GM10266 (cell line): ENCODE measurements at regions not wholly inside any gene's neighbourhood (a gene's known extent, or its start where the extent isn't known, plus 50 kb on each side); places are given as distances from the start of the nearest gene placed in this dataset.

Experiments used
- DNase-seq: peaks from one replicate; pipeline ENCODE4 v3.0.0; 2012; ENCODE audit errors: extremely low spot score
- TF ChIP-seq, protein P1 (sequence below): IDR thresholded peaks from 2 replicates; pipeline ENCODE4 v1.5.1; 2012; ENCODE audit warnings: mild to moderate bottlenecking, low read depth; ENCODE audit not compliant: control insufficient read depth, insufficient read depth; ENCODE audit errors: missing control alignments

DNA sequence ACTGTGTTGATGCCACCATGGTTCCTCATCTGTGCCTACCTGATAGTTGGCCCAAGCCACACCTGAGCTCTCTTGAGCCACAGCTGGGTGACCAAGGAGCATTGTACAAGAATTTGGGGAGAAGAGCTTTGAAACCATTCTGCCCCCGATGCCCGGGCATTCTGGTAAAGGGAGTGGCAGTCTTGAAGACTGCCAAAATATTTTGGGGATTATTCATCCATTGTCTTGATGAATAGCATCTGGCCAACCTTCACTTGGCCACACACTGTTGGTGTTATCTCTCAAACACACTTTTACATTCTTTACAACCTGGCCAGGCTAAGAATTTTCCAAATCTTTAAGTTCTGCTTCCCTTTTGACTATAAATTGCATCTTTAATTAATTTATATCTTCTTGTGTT is 113.1 kb upstream of the PCBD1 start:
- DNase-seq = no peak
- TF ChIP-seq, protein P1, sequence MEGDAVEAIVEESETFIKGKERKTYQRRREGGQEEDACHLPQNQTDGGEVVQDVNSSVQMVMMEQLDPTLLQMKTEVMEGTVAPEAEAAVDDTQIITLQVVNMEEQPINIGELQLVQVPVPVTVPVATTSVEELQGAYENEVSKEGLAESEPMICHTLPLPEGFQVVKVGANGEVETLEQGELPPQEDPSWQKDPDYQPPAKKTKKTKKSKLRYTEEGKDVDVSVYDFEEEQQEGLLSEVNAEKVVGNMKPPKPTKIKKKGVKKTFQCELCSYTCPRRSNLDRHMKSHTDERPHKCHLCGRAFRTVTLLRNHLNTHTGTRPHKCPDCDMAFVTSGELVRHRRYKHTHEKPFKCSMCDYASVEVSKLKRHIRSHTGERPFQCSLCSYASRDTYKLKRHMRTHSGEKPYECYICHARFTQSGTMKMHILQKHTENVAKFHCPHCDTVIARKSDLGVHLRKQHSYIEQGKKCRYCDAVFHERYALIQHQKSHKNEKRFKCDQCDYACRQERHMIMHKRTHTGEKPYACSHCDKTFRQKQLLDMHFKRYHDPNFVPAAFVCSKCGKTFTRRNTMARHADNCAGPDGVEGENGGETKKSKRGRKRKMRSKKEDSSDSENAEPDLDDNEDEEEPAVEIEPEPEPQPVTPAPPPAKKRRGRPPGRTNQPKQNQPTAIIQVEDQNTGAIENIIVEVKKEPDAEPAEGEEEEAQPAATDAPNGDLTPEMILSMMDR = no peak

DNA sequence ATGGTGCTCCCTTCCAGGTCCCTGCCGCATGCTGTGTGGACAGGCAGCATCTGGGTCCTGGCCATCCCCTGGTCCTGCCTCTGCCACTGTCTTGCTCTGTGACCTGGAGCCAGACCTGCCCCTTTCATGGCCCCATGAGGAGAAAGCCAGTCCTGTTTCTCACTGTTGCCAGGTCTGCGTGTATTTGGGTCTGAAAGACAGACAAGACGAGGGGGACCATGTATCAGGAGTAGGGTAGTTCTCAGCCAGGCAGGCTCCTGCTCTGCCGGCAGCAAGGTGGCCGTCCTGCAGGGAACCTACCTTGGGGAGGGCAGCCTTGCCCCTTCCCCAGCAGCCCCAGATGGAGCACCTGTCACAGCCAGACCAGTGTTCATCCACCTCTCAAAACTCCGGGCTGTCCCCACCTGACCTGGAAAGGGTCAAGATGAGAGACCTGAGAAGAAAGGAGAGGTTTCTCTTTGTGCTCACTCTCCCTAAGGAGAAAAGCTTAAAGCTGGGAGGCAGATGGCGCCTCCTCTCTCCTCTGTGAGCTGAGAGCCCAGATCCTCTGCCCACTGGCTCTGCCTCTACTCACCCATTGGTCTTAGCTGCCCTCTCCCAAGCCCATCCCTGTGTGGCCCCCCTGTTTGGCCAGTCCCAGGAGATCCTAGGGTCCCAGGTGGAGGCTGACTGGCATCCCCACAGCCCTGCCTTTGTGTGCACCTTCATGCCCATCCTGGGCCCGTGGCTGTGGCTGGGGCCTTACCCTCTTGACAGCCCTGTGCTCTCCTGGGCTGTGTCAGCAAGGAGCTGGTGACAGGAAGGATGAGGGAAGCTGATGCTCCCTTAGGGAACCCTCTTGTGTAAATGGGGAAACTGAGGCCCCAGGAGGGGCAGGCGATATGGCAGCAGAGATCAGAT is 116.1 kb upstream of the PCBD1 start:
- TF ChIP-seq, protein P1 = no peak
- no peak for DNase-seq

DNA sequence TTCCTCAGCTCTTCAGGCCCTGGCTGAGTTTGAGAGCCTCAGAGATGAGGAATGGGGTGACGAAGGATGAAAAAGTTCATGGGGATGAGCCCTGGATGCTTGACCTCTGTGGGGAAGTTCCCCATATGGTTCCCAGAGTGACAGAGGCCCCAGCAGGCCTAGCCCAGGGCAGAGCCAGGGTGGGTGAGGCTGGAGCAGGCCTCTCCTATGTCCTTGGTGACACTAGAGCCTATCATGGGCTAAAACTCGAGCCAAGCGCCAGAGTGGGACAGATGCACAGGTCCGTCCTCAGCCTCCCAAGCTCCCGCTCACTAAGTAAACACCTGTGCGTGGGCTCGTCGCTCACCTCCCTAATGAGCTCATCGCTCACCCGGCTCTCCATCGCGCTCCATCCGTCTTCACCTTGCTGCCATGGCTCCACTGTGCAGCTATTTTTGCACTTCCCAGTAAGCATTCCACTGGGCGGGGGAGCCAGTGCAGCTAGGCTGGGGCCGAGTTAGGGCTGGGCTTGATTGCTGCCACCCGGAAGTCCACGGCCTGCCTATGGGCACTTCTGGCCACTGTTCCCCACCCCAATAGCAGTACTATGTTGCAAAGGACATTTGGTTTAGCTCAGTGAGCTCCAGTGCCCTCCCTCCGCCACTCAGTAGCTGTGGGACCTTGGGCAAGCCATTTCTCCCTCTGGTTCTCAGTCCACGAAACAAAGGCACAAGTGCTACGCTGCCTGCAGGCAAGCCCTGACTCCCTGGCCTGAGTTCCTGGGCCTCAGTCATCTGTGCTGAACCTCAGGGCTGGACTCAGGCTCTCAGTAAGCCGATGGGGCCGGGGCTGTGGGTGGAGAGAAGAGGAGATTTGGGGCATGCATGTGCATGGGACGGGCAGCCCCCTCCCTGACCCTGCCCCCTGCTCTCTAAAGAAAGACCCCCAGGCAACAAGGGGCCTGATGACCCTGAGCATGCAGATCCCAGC is 117.3 kb upstream of the PCBD1 start:
- no peak for DNase-seq
- TF ChIP-seq, protein P1 = no peak

DNA sequence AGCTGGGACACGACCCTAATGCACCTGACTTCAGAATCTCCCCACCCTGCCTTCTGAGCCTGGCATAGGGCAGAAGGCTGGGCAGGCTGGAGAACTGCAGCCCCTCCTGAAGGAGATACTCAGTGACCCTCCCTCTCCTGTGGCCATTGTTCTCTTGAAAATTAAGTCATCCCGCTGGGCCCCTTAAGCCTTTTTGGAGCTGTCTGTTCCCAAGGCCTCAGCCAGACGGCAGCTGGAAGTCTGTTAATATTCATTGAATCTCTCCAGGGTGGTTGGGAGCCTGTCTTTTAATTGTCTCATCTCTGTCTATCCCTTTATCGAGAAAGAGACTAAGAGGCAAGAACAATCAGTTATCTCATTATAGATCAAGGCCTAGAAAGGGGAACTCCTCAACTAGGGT is 118.1 kb upstream of the PCBD1 start:
- no peak for DNase-seq
- TF ChIP-seq, protein P1 = no peak

DNA sequence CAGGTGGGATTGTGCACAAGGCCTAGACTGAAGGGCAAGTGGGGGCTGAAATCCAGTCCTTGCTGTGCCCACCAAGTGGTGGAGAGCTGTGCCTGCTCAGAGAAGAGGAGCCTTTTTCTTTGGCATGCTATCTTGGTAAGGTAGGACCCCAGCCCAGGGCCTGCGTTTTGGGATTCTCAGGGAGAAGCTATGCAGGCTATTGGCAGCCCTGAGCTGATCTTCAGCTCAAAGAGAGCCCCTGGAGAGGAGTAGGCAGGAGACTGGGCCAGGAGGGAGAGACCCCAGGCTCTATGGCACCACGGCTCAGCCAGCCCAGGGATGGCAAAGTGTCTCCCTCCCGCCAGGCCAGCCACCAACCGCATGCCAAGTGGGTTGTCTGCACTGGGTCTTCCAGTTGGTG is 119.2 kb upstream of the PCBD1 start:
- TF ChIP-seq, protein P1 = no peak
- no peak for DNase-seq

DNA sequence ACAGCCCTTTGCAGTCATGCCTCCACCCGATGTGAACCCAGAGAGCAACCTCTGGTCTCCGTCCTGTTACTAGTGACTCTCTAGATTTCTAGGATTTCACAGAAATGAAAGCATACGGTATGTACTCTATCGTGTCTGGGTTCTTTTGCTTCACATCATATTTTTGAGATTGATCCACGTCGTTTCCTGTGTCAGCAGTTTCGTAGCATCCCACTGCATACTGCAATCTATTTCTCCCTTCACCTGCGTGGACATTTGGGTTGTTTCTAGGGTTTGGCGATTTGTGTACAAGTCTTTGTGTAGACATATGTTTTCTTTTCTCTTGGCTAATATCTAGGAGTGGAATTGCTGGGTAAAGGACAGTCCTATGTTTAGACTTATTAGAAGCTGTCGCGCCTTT is 119.8 kb upstream of the PCBD1 start:
- TF ChIP-seq, protein P1 = no peak
- DNase-seq = no peak

DNA sequence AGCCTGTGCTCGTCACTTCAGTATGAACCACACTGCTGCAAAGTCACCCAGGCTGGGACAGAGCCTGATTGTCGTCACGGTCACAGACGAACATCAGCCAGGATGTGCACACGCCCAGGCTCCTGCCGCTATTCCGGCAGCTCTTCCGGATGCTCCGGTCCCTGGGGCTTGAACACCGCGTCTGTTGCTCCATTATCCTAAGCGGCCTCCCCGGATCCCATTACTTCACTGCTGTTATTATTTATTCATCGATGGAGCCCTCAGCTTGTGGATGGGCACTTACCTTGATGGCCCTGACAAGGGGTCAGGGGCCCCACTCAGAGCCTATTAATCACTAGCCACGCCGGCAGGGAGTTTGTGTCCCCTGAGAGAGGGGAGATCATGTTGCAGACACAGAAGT is 120.8 kb upstream of the PCBD1 start:
- DNase-seq = no peak
- TF ChIP-seq, protein P1 = no peak
